H9 (cell line): ENCODE measurements at regions not wholly inside any gene's neighbourhood (a gene's known extent, or its start where the extent isn't known, plus 50 kb on each side); places are given as distances from the start of the nearest gene placed in this dataset.

Source experiments
- DNase-seq: peaks from one replicate; pipeline ENCODE4 v3.0.0-alpha.2; 2017
- H2AFZ ChIP-seq: one replicate; pipeline ENCODE4 v1.6.1; 2013; ENCODE audit warnings: mild to moderate bottlenecking, low read length, control low read depth, moderate library complexity
- H2AK5ac ChIP-seq: 2 replicates; pipeline ENCODE4 v1.6.1; 2013; ENCODE audit warnings: low read length, control low read depth, mixed read lengths; ENCODE audit not compliant: insufficient read length
- H2BK120ac ChIP-seq: one replicate; pipeline ENCODE4 v1.6.1; 2013; ENCODE audit warnings: low read depth, mild to moderate bottlenecking, low read length, control low read depth, inconsistent platforms; ENCODE audit not compliant: poor library complexity, severe bottlenecking
- H2BK12ac ChIP-seq: 2 replicates; pipeline ENCODE4 v1.6.1; 2013; ENCODE audit warnings: low read length, control low read depth, mixed read lengths, low read depth; ENCODE audit not compliant: insufficient read length
- H2BK15ac ChIP-seq: 2 replicates; pipeline ENCODE4 v1.6.1; 2013; ENCODE audit warnings: low read depth, low read length, control low read depth
- H2BK20ac ChIP-seq: one replicate; pipeline ENCODE4 v1.6.1; 2013; ENCODE audit warnings: low read depth, mild to moderate bottlenecking, low read length, control low read depth, inconsistent platforms; ENCODE audit not compliant: poor library complexity, severe bottlenecking
- H2BK5ac ChIP-seq: 2 replicates; pipeline ENCODE4 v1.6.1; 2013; ENCODE audit warnings: low read length, control low read depth, mixed read lengths; ENCODE audit not compliant: insufficient read length
- H3K14ac ChIP-seq: 2 replicates; pipeline ENCODE4 v1.6.1; 2013; ENCODE audit warnings: low read length, control low read depth; ENCODE audit not compliant: insufficient read depth
- H3K18ac ChIP-seq: 2 replicates; pipeline ENCODE4 v1.6.1; 2013; ENCODE audit warnings: low read depth, mild to moderate bottlenecking, mixed read lengths, low read length, control low read depth; ENCODE audit not compliant: insufficient read length
- H3K23ac ChIP-seq: 2 replicates; pipeline ENCODE4 v1.6.1; 2013; ENCODE audit warnings: low read length, control low read depth, mixed read lengths, low read depth; ENCODE audit not compliant: insufficient read length
- H3K23me2 ChIP-seq: 2 replicates; pipeline ENCODE4 v1.6.1; 2013; ENCODE audit warnings: low read depth, mild to moderate bottlenecking, mixed read lengths, low read length, control low read depth; ENCODE audit not compliant: insufficient read length, poor library complexity, severe bottlenecking
- H3K27ac ChIP-seq: 2 replicates; pipeline ENCODE4 v1.5.1; 2013; ENCODE audit warnings: low read length, control low read depth, mixed read lengths, low read depth; ENCODE audit not compliant: insufficient read length
- H3K27me3 ChIP-seq: 2 replicates; pipeline ENCODE4 v1.6.1; 2013; ENCODE audit warnings: low read length, control low read depth, inconsistent platforms; ENCODE audit not compliant: insufficient read depth
- H3K4ac ChIP-seq: 2 replicates; pipeline ENCODE4 v1.6.1; 2013; ENCODE audit warnings: low read depth, mild to moderate bottlenecking, control low read depth, inconsistent platforms, low read length, moderate library complexity
- H3K4me1 ChIP-seq: 2 replicates; pipeline ENCODE4 v1.6.1; 2013; ENCODE audit warnings: low read length, control low read depth, inconsistent platforms; ENCODE audit not compliant: insufficient read depth
- H3K4me2 ChIP-seq: 2 replicates; pipeline ENCODE4 v1.6.1; 2013; ENCODE audit warnings: low read length, control low read depth, mixed read lengths; ENCODE audit not compliant: insufficient read length, insufficient read depth
- H3K56ac ChIP-seq: 2 replicates; pipeline ENCODE4 v1.6.1; 2013; ENCODE audit warnings: low read depth, mild to moderate bottlenecking, mixed read lengths, low read length, control low read depth; ENCODE audit not compliant: insufficient read length
- H3K79me1 ChIP-seq: 2 replicates; pipeline ENCODE4 v1.6.1; 2013; ENCODE audit warnings: low read depth, mild to moderate bottlenecking, moderate library complexity, low read length, control low read depth, inconsistent platforms; ENCODE audit not compliant: insufficient read depth, poor library complexity, severe bottlenecking
- H3K79me2 ChIP-seq: 2 replicates; pipeline ENCODE4 v1.6.1; 2013; ENCODE audit warnings: low read length, control low read depth, inconsistent platforms; ENCODE audit not compliant: insufficient read depth
- H3K9ac ChIP-seq: 2 replicates; pipeline ENCODE4 v1.6.1; 2013; ENCODE audit warnings: low read length, control low read depth, mixed read lengths; ENCODE audit not compliant: insufficient read length; ENCODE audit errors: extremely low read depth
- H3K9me3 ChIP-seq: one replicate; pipeline ENCODE4 v1.6.1; 2013; ENCODE audit warnings: low read depth, low read length, inconsistent platforms; ENCODE audit not compliant: control insufficient read depth
- H3T11ph ChIP-seq: one replicate; pipeline ENCODE4 v1.6.1; 2013; ENCODE audit warnings: mild to moderate bottlenecking, low read length, control low read depth, inconsistent platforms
- H4K20me1 ChIP-seq: one replicate; pipeline ENCODE4 v1.6.1; 2013; ENCODE audit not compliant: control insufficient read depth, insufficient read length, insufficient read depth
- H4K5ac ChIP-seq: 2 replicates; pipeline ENCODE4 v1.6.1; 2013; ENCODE audit warnings: low read depth, mild to moderate bottlenecking, mixed read lengths, low read length, control low read depth; ENCODE audit not compliant: insufficient read length
- H4K8ac ChIP-seq: replicated peaks from 2 replicates; pipeline ENCODE4 v1.6.1; 2013; ENCODE audit warnings: low read length, control low read depth, mixed read lengths, low read depth; ENCODE audit not compliant: insufficient read length
- H4K91ac ChIP-seq: 2 replicates; pipeline ENCODE4 v1.6.1; 2013; ENCODE audit warnings: low read depth, mild to moderate bottlenecking, moderate library complexity, mixed read lengths, low read length, control low read depth; ENCODE audit not compliant: insufficient read length
- H3K27ac Mint-ChIP-seq, 3 experiments: 2 replicates in 2 of 3; 3 replicates in 1 of 3; pipeline ENCODE4 v1.8.0; 2020 to 2021; ENCODE audit warnings: mixed read lengths in 3 of 3, mild to moderate bottlenecking in 1 of 3, moderate library complexity in 1 of 3
- H3K27me3 Mint-ChIP-seq: 2 replicates; pipeline ENCODE4 v1.8.0; 2021; ENCODE audit warnings: low read depth, mild to moderate bottlenecking, moderate library complexity, mixed read lengths
- H3K36me3 Mint-ChIP-seq, 3 experiments: 2 replicates in 2 of 3; 3 replicates in 1 of 3; pipeline ENCODE4 v1.8.0; 2020 to 2021; ENCODE audit warnings: low read depth in 3 of 3, mixed read lengths in 3 of 3; ENCODE audit not compliant: insufficient read depth in 1 of 3
- H3K4me1 Mint-ChIP-seq, 2 experiments: 2 replicates each; pipeline ENCODE4 v1.8.0; 2020; ENCODE audit warnings: mixed read lengths in 2 of 2
- H3K4me3 Mint-ChIP-seq, 2 experiments: 2 replicates in 1 of 2; 3 replicates in 1 of 2; pipeline ENCODE4 v1.8.0; 2020 to 2021; ENCODE audit warnings: mild to moderate bottlenecking in 2 of 2, mixed read lengths in 2 of 2, moderate library complexity in 1 of 2
- H3K9me3 Mint-ChIP-seq, 2 experiments: 2 replicates in 1 of 2; 3 replicates in 1 of 2; pipeline ENCODE4 v1.8.0; 2020; ENCODE audit warnings: mild to moderate bottlenecking in 2 of 2, mixed read lengths in 2 of 2, moderate library complexity in 1 of 2
- CTCF ChIP-seq: fragments of 200-600 bp; sonication (generic); conservative IDR thresholded peaks from 3 replicates; pipeline ENCODE4 v1.8.0; 2021; ENCODE audit warnings: antibody characterized with exemption, mild to moderate bottlenecking
- WGBS: extraction: QIAGEN DNeasy Blood & Tissue Kit; methylation state at CpG from one replicate; pipeline ENCODE4 v1.1.7; 2013; ENCODE audit warnings: missing lambda C conversion rate, low lambda C conversion rate, mixed read lengths; ENCODE audit not compliant: insufficient read length; ENCODE audit errors: extremely low coverage; 5-methylcytosine and 5-hydroxymethylcytosine counted together

- Mint-ChIP-seq H3K27me3 (no peaks in the 10 kb centered on the region), H3K27ac (no peak overlapping the region), H3K4me3 (no peak overlapping the region), H3K36me3 (no peaks in the 10 kb centered on the region), H3K9me3 (peaks cover 0 to 5% of the 10 kb centered on the region in 2 experiments; a peak in 2 of 5 replicates), H3K4me1 (peaks cover 7 to 9% of the 10 kb centered on the region in 2 experiments)
- Histone ChIP-seq H3K27ac (no peak overlapping the region), H3K9me3 (no peaks in the 10 kb centered on the region), H3K79me1 (no peaks in the 10 kb centered on the region), H4K5ac (no peak overlapping the region), H3K18ac (no peak overlapping the region), H4K91ac (no peak overlapping the region), H3K23me2 (no peaks in the 10 kb centered on the region), H4K8ac (no peak overlapping the region), H3K23ac (no peak overlapping the region), H3K4me2 (no peak overlapping the region), H3K79me2 (no peaks in the 10 kb centered on the region), H2BK20ac (no peak overlapping the region), H4K20me1 (no peaks in the 10 kb centered on the region), H2BK15ac (no peak overlapping the region), H2BK12ac (no peak overlapping the region), H3K9ac (no peak overlapping the region), H3K4ac (no peak overlapping the region), H3K14ac (no peak overlapping the region), H2AFZ (no peak overlapping the region), H3K27me3 (no peaks in the 10 kb centered on the region), H3K4me1 (no peaks in the 10 kb centered on the region), H3K56ac (no peak overlapping the region), H2BK120ac (no peak overlapping the region), H2AK5ac (no peak overlapping the region), H3T11ph (no peak overlapping the region), H2BK5ac (no peak overlapping the region)
- no peak for DNase-seq
- no CpG with 5 or more reads among the region's 2 CpGs for WGBS
- no peak for TF ChIP-seq CTCF
Observed at GRCh38 chr18:40608226-40608625, 1346.8 kb upstream of the PIK3C3 start.
